GM21423 (cell line): ENCODE measurements at regions not wholly inside any gene's neighbourhood (a gene's known extent, or its start where the extent isn't known, plus 50 kb on each side); places are given as distances from the start of the nearest gene placed in this dataset.

Experiments
- ATAC-seq: cut with Tn5 transposase; IDR thresholded peaks from one replicate; pipeline ENCODE4 v1.9.1; 2021; ENCODE audit warnings: mild to moderate bottlenecking, moderate library complexity; ENCODE audit not compliant: unreplicated experiment

- ATAC-seq: no peak
These were observed 267.4 kb downstream of the ALG10 start for GRCh38 chr12:34289431-34290380.

GRCh38 chr12:34290381-34290995 lies 268.2 kb downstream of the ALG10 start:
- ATAC-seq: no peak

- ATAC-seq: no peak
These were observed 268.7 kb downstream of the ALG10 start for GRCh38 chr12:34291001-34291400.

GRCh38 chr12:34291426-34291901 lies 269.2 kb downstream of the ALG10 start:
- no peak for ATAC-seq

GRCh38 chr12:34292736-34293625 lies 270.7 kb downstream of the ALG10 start:
- no peak for ATAC-seq

GRCh38 chr12:34294137-34294536 lies 271.8 kb downstream of the ALG10 start:
- ATAC-seq: no peak

- ATAC-seq: no peak
These were observed 272.5 kb downstream of the ALG10 start for GRCh38 chr12:34294671-34295365.

GRCh38 chr12:34295366-34296142 lies 273.3 kb downstream of the ALG10 start:
- no peak for ATAC-seq

- ATAC-seq: no peak
These were observed 274.1 kb downstream of the ALG10 start for GRCh38 chr12:34296143-34297041.

- ATAC-seq: no peak
These were observed 275.0 kb downstream of the ALG10 start for GRCh38 chr12:34297126-34297789.

- no peak for ATAC-seq
These were observed 275.5 kb downstream of the ALG10 start for GRCh38 chr12:34297790-34298164.

GRCh38 chr12:34298176-34298970 lies 276.1 kb downstream of the ALG10 start:
- no peak for ATAC-seq

GRCh38 chr12:34298971-34299801 lies 276.9 kb downstream of the ALG10 start:
- no peak for ATAC-seq

GRCh38 chr12:34299802-34300193 lies 277.5 kb downstream of the ALG10 start:
- no peak for ATAC-seq

GRCh38 chr12:34300376-34301250 lies 278.3 kb downstream of the ALG10 start:
- ATAC-seq: no peak
